ENCODE measurements at regions not wholly inside any gene's neighbourhood (a gene's known extent, or its start where the extent isn't known, plus 50 kb on each side); places are given as distances from the start of the nearest gene placed in this dataset.

DNA sequence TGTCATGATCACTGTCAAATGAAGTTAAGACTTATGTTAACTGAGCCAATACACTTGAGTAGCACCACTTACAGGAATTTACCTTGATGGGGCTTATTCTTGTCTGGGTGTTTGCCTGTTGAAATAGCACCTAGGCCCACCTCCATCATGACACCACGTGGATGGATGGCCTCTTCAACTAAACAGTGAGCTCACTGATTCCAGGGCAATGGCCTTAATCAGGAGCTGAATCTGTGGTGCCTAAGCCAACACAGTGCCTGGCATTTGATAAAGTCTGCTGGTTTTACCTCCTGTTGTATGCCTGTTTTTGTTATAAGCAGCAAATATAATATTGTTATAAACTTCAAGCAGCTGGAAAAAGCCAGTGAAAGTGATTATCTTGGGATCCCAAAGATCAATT lies 190.5 kb downstream of the LURAP1L start (continued):
- TF ChIP-seq, protein P1, sequence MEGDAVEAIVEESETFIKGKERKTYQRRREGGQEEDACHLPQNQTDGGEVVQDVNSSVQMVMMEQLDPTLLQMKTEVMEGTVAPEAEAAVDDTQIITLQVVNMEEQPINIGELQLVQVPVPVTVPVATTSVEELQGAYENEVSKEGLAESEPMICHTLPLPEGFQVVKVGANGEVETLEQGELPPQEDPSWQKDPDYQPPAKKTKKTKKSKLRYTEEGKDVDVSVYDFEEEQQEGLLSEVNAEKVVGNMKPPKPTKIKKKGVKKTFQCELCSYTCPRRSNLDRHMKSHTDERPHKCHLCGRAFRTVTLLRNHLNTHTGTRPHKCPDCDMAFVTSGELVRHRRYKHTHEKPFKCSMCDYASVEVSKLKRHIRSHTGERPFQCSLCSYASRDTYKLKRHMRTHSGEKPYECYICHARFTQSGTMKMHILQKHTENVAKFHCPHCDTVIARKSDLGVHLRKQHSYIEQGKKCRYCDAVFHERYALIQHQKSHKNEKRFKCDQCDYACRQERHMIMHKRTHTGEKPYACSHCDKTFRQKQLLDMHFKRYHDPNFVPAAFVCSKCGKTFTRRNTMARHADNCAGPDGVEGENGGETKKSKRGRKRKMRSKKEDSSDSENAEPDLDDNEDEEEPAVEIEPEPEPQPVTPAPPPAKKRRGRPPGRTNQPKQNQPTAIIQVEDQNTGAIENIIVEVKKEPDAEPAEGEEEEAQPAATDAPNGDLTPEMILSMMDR (conservative IDR thresholded peaks at IDR 0.05; ENCODE audit: low read depth in 2 of 2): no peak
- TF ChIP-seq ZNF331 (CRISPR knock-in tag; IDR thresholded peaks at IDR 0.05; ENCODE audit: low read depth): no peak

DNA sequence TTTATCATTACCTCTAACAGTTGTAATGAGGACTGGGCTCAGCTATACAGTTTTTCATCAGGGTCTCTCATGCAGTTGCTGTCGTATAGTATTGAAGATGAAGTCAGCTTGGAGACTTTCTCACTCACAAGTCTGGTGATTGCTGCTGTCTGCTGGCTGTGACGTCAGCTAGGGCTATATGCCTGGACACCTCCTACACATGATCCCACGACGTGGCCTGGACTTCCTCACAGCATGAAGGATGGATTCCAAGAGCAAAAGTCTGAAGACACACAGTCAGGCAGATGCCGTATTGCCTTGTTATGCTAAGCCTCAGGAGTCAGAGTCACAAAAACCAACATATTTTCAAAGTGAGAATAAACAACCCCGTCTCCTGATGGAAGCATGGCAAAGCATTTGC lies 193.3 kb downstream of the LURAP1L start:
- no peak overlapping the region for H3K4me3 Mint-ChIP-seq
- Histone ChIP-seq H3K4me3 (no peak overlapping the region), H3K4me1 (ENCODE audit: insufficient read depth) (no peaks in the 10 kb centered on the region), H3K79me2 (replicated peaks; ENCODE audit: insufficient read depth) (no peaks in the 10 kb centered on the region), H3K36me3 (ENCODE audit: insufficient read depth) (no peaks in the 10 kb centered on the region), H3K27me3 (ENCODE audit: insufficient read depth) (no peaks in the 10 kb centered on the region), H3K9me2 (ENCODE audit: insufficient read depth) (peaks cover 7% of the 10 kb centered on the region; the same call in 1 of the 2 replicates), H3K4me2 (no peak overlapping the region), H4K20me1 (replicated peaks; ENCODE audit: insufficient read depth) (no peaks in the 10 kb centered on the region), H3F3A (replicated peaks; ENCODE audit: low read depth) (no peaks in the 10 kb centered on the region), H3K27ac (ENCODE audit: low read depth) (no peak overlapping the region), H2AFZ (peak overlapping the region; percentile 84; the same call in 1 of the 2 replicates)
- H3K27ac Mint-ChIP-seq: no peak overlapping the region
- no peaks in the 10 kb centered on the region for H3K9me3 Mint-ChIP-seq
- H3K36me3 Mint-ChIP-seq (ENCODE audit: low read depth): no peaks in the 10 kb centered on the region
- H3K4me1 Mint-ChIP-seq: peaks cover 4% of the 10 kb centered on the region; the same call in 1 of the 3 replicates
- ATAC-seq (no peak), DNase-seq (ENCODE audit: low spot score) (no peak)
- no peaks in the 10 kb centered on the region for H3K27me3 Mint-ChIP-seq (ENCODE audit: insufficient read depth, low read depth, poor library complexity)
- no peak for TF ChIP-seq ZNF114 (CRISPR knock-in tag; IDR thresholded peaks at IDR 0.05)
- TF ChIP-seq, protein P2, sequence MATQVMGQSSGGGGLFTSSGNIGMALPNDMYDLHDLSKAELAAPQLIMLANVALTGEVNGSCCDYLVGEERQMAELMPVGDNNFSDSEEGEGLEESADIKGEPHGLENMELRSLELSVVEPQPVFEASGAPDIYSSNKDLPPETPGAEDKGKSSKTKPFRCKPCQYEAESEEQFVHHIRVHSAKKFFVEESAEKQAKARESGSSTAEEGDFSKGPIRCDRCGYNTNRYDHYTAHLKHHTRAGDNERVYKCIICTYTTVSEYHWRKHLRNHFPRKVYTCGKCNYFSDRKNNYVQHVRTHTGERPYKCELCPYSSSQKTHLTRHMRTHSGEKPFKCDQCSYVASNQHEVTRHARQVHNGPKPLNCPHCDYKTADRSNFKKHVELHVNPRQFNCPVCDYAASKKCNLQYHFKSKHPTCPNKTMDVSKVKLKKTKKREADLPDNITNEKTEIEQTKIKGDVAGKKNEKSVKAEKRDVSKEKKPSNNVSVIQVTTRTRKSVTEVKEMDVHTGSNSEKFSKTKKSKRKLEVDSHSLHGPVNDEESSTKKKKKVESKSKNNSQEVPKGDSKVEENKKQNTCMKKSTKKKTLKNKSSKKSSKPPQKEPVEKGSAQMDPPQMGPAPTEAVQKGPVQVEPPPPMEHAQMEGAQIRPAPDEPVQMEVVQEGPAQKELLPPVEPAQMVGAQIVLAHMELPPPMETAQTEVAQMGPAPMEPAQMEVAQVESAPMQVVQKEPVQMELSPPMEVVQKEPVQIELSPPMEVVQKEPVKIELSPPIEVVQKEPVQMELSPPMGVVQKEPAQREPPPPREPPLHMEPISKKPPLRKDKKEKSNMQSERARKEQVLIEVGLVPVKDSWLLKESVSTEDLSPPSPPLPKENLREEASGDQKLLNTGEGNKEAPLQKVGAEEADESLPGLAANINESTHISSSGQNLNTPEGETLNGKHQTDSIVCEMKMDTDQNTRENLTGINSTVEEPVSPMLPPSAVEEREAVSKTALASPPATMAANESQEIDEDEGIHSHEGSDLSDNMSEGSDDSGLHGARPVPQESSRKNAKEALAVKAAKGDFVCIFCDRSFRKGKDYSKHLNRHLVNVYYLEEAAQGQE (IDR thresholded peaks at IDR 0.05; ENCODE audit: unreplicated experiment): no peak
- no peak for TF ChIP-seq NANOG (IDR thresholded peaks at IDR 0.05; ENCODE audit: borderline replicate concordance)
- no peak for TF ChIP-seq EZH2 (IDR thresholded peaks at IDR 0.05; ENCODE audit: low read depth, unreplicated experiment)
- TF ChIP-seq, protein P3, sequence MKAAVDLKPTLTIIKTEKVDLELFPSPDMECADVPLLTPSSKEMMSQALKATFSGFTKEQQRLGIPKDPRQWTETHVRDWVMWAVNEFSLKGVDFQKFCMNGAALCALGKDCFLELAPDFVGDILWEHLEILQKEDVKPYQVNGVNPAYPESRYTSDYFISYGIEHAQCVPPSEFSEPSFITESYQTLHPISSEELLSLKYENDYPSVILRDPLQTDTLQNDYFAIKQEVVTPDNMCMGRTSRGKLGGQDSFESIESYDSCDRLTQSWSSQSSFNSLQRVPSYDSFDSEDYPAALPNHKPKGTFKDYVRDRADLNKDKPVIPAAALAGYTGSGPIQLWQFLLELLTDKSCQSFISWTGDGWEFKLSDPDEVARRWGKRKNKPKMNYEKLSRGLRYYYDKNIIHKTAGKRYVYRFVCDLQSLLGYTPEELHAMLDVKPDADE (IDR thresholded peaks at IDR 0.05): no peak
- TF ChIP-seq JUNB (IDR thresholded peaks at IDR 0.05; ENCODE audit: unreplicated experiment): no peak
- no peak for TF ChIP-seq ZNF331 (CRISPR knock-in tag; IDR thresholded peaks at IDR 0.05; ENCODE audit: low read depth)
- TF ChIP-seq CREB1 (CRISPR knock-in tag; IDR thresholded peaks at IDR 0.05; ENCODE audit: low read depth): no peak
- TF ChIP-seq, protein P1 (conservative IDR thresholded peaks at IDR 0.05; ENCODE audit: low read depth in 2 of 2): no peak
- no peak for TF ChIP-seq POLR2AphosphoS5 (IDR thresholded peaks at IDR 0.05; ENCODE audit: low read depth)
- TF ChIP-seq EZH2phosphoT487 (IDR thresholded peaks at IDR 0.05; ENCODE audit: unreplicated experiment): no peak

All from GM23338 (cell line).